GM12878 (cell line): ENCODE measurements at regions not wholly inside any gene's neighbourhood (a gene's known extent, or its start where the extent isn't known, plus 50 kb on each side); places are given as distances from the start of the nearest gene placed in this dataset.

Experiments
- ATAC-seq: fragments of 200-7000 bp; cut with Tn5 transposase; 3 replicates; pipeline ENCODE4 v1.9.1; 2020; ENCODE audit warnings: mild to moderate bottlenecking, moderate library complexity
- BruUV-seq: library from RNA; stranded (reverse); fragments of 400-500 nt; replicated peaks from 2 replicates; lab custom pipeline; 2021; lab: Mats Ljungman, UMichigan
- CTCF ChIA-PET: fragments of 300-600 bp; sonication (Branson Sonifier 250); formaldehyde crosslinking; extraction: SDS; loops from one replicate; lab custom pipeline; 2021; ENCODE audit warnings: inconsistent platforms; lab: Yijun Ruan, JAX
- POLR2A ChIA-PET: fragments of 350-600 bp; formaldehyde crosslinking; extraction: SDS; loops from one replicate; lab custom pipeline; 2021; ENCODE audit warnings: inconsistent platforms; lab: Charles Lee
- RAD21 ChIA-PET: fragments of 300-600 bp; sonication (Branson Sonifier 250); formaldehyde crosslinking; loops from one replicate; lab custom pipeline; 2023; ENCODE audit warnings: antibody characterized with exemption; ENCODE audit not compliant: unreplicated experiment; lab: Charles Lee
- SMC1A ChIA-PET: fragments of 300-600 bp; sonication (Branson Sonifier 250); formaldehyde crosslinking; loops from one replicate; lab custom pipeline; 2023; ENCODE audit not compliant: unreplicated experiment, uncharacterized antibody; lab: Charles Lee
- DNase-seq: peaks from one replicate; pipeline ENCODE4 v3.0.0-alpha.2; 2011; ENCODE audit warnings: low read depth, low spot score
- FAIRE-seq: peaks from 3 replicates; lab custom pipeline; 2011; peaks lifted over from hg19 to GRCh38; lab: Jason Lieb, UNC
- H2AFZ ChIP-seq: 2 replicates; pipeline ENCODE4 v1.6.0; 2011; ENCODE audit warnings: low read depth, low read length, control low read depth; ENCODE audit not compliant: control insufficient read depth
- H3K27ac ChIP-seq: 2 replicates; pipeline ENCODE4 v1.5.1; 2011; ENCODE audit warnings: control low read depth; ENCODE audit not compliant: control insufficient read depth, insufficient read depth
- H3K27me3 ChIP-seq, 2 experiments: replicated peaks in 1 of 2; 2 replicates each; pipeline versions ENCODE4 v1.6.0 to v1.6.1; 2011; ENCODE audit warnings: low read length in 1 of 2; ENCODE audit not compliant: control insufficient read depth in 2 of 2, insufficient read depth in 2 of 2
- H3K36me3 ChIP-seq, 2 experiments: 2 replicates each; pipeline ENCODE4 v1.5.1; 2011; ENCODE audit warnings: low read length in 1 of 2; ENCODE audit not compliant: control insufficient read depth in 2 of 2, insufficient read depth in 2 of 2
- H3K4me1 ChIP-seq: 2 replicates; pipeline ENCODE4 v1.6.1; 2011; ENCODE audit warnings: mild to moderate bottlenecking, low read length, moderate library complexity, mixed read lengths; ENCODE audit not compliant: control insufficient read depth, insufficient read depth
- H3K4me2 ChIP-seq: 2 replicates; pipeline ENCODE4 v1.6.0; 2011; ENCODE audit warnings: control low read depth; ENCODE audit not compliant: control insufficient read depth, insufficient read depth
- H3K4me3 ChIP-seq: fragments of 200-600 bp; sonication (generic); 2 replicates; pipeline ENCODE4 v1.5.1; 2016
- H3K79me2 ChIP-seq: 2 replicates; pipeline ENCODE4 v1.6.0; 2011; ENCODE audit warnings: low read length; ENCODE audit not compliant: control insufficient read depth, insufficient read depth
- H3K9ac ChIP-seq: 2 replicates; pipeline ENCODE4 v1.8.0; 2011; ENCODE audit warnings: low read length, control low read depth, mixed read lengths; ENCODE audit not compliant: control insufficient read depth, insufficient read depth
- H3K9me3 ChIP-seq: replicated peaks from 3 replicates; pipeline ENCODE4 v1.5.1; 2011; ENCODE audit warnings: mild to moderate bottlenecking, low read length; ENCODE audit not compliant: control insufficient read depth, insufficient read depth
- H4K20me1 ChIP-seq: 2 replicates; pipeline ENCODE4 v1.6.0; 2011; ENCODE audit not compliant: control insufficient read depth, insufficient read depth
- ASH2L ChIP-seq: fragments of 300-600, 200-600 bp; sonication (generic); IDR thresholded peaks from 2 replicates; pipeline ENCODE4 v1.6.1; 2017; ENCODE audit warnings: low read depth, mild to moderate bottlenecking, borderline replicate concordance
- ATF3 ChIP-seq: IDR thresholded peaks from 2 replicates; pipeline ENCODE4 v1.6.1; 2011; ENCODE audit warnings: low read depth, mild to moderate bottlenecking, low read length, moderate library complexity, borderline replicate concordance; ENCODE audit errors: extremely low read depth
- BCL11A ChIP-seq: IDR thresholded peaks from 2 replicates; pipeline ENCODE4 v1.6.1; 2011; ENCODE audit warnings: low read depth, low read length
- BCL3 ChIP-seq: IDR thresholded peaks from 2 replicates; pipeline ENCODE4 v1.6.1; 2011; ENCODE audit warnings: borderline replicate concordance, low read depth, mild to moderate bottlenecking, moderate library complexity, low read length; ENCODE audit not compliant: insufficient read depth, poor library complexity, severe bottlenecking
- BHLHE40 ChIP-seq, 2 experiments: fragments of 450-650 bp in 1 of 2; IDR thresholded peaks; 2 replicates each; pipeline ENCODE4 v1.6.1; 2011 to 2017; ENCODE audit warnings: low read depth in 2 of 2, borderline replicate concordance in 1 of 2, improper control_type of control experiment in 1 of 2, low read length in 1 of 2, mild to moderate bottlenecking in 1 of 2
- CBX3 ChIP-seq: fragments of 200-600 bp; sonication (generic); IDR thresholded peaks from 2 replicates; pipeline ENCODE4 v1.6.1; 2016; ENCODE audit warnings: low read depth, borderline replicate concordance
- CBX5 ChIP-seq: sonication (generic); IDR thresholded peaks from 2 replicates; pipeline ENCODE4 v1.6.1; 2016; ENCODE audit warnings: low read depth, moderate library complexity, mild to moderate bottlenecking, inconsistent platforms
- CREM ChIP-seq: IDR thresholded peaks from 2 replicates; pipeline ENCODE4 v1.6.1; 2014; ENCODE audit warnings: antibody characterized with exemption, low read depth
- ETV6 ChIP-seq, 2 experiments: fragments of 450-650 bp in 1 of 2; IDR thresholded peaks in 1 of 2; conservative IDR thresholded peaks in 1 of 2; 2 replicates each; pipeline ENCODE4 v1.6.1; 2014; ENCODE audit warnings: antibody characterized with exemption in 1 of 2, borderline replicate concordance in 1 of 2, low read depth in 1 of 2, mild to moderate bottlenecking in 1 of 2, moderate library complexity in 1 of 2
- GATAD2B ChIP-seq: fragments of 450-650 bp; conservative IDR thresholded peaks from 2 replicates; pipeline ENCODE4 v1.6.1; 2017; ENCODE audit warnings: low read depth, mild to moderate bottlenecking, moderate library complexity
- HDAC6 ChIP-seq: fragments of 200-600 bp; sonication (generic); IDR thresholded peaks from one replicate; pipeline ENCODE4 v1.8.0; 2017; ENCODE audit warnings: antibody characterized with exemption; ENCODE audit not compliant: unreplicated experiment
- JUND ChIP-seq: IDR thresholded peaks from 2 replicates; pipeline ENCODE4 v1.6.1; 2012; ENCODE audit warnings: low read depth, mild to moderate bottlenecking, low read length, improper control_type of control experiment, moderate library complexity
- LARP7 ChIP-seq: fragments of 450-650 bp; IDR thresholded peaks from 2 replicates; pipeline ENCODE4 v1.6.1; 2017; ENCODE audit warnings: mild to moderate bottlenecking
- MXI1 ChIP-seq: fragments of 150-350 bp; IDR thresholded peaks from 2 replicates; pipeline ENCODE4 v1.6.1; 2011; ENCODE audit warnings: low read depth, mild to moderate bottlenecking, inconsistent platforms, low read length, improper control_type of control experiment
- RBBP5 ChIP-seq: fragments of 200-600 bp; sonication (generic); conservative IDR thresholded peaks from 2 replicates; pipeline ENCODE4 v1.6.1; 2016
- RUNX3 ChIP-seq: IDR thresholded peaks from 2 replicates; pipeline ENCODE4 v1.6.1; 2012; ENCODE audit warnings: low read length, inconsistent platforms
- SMC3 ChIP-seq: IDR thresholded peaks from 2 replicates; pipeline ENCODE4 v1.6.1; 2011; ENCODE audit warnings: low read length, improper control_type of control experiment, borderline replicate concordance
- SP1 ChIP-seq: IDR thresholded peaks from one replicate; pipeline ENCODE4 v1.6.1; 2011; ENCODE audit warnings: low read depth, low read length
- SPI1 ChIP-seq: IDR thresholded peaks from 2 replicates; pipeline ENCODE4 v1.6.1; 2011; ENCODE audit warnings: low read depth, mild to moderate bottlenecking, low read length, moderate library complexity, borderline replicate concordance; ENCODE audit not compliant: insufficient read depth
- SRF ChIP-seq, 2 experiments: IDR thresholded peaks; 2 replicates each; pipeline ENCODE4 v1.6.1; 2011; ENCODE audit warnings: low read depth in 2 of 2, low read length in 2 of 2, mild to moderate bottlenecking in 1 of 2, moderate library complexity in 1 of 2
- ZBED1 ChIP-seq: IDR thresholded peaks from 2 replicates; pipeline ENCODE4 v1.6.1; 2016; ENCODE audit warnings: borderline replicate concordance
- WGBS: methylation state at CpG from one replicate; pipeline ENCODE4 v1.1.6; 2016; ENCODE audit warnings: low lambda C conversion rate; ENCODE audit not compliant: insufficient replicate concordance, insufficient coverage; ENCODE audit errors: missing lambda C conversion rate; 5-methylcytosine and 5-hydroxymethylcytosine counted together
- in situ Hi-C: fragments of 300-500 bp; cut with MboI; formaldehyde crosslinking; loops from 9 replicates; pipeline ENCODE4 v1.14.3; 2018; ENCODE audit warnings: mixed read lengths
- intact Hi-C: fragments of 100-400 bp; cut with micrococcal nuclease; formaldehyde crosslinking; loops from one replicate; pipeline ENCODE4 v1.14.2; 2022; ENCODE audit not compliant: unreplicated experiment

- TF ChIP-seq BHLHE40 (IDR thresholded peaks at IDR 0.05; ENCODE audit: borderline replicate concordance in 1 of 2, low read depth in 2 of 2, low read length in 1 of 2) (no peak), ASH2L (no peak)
These were observed 133.1 kb upstream of the CBLB start (continued) for GRCh38 chr3:106001923-106002322.

- intact Hi-C loops, result loop anchor here (10.0 kb wide), 1 partner anchor 601 kb away; no protein-coding TSS in a partner anchor
- H3K9me3 ChIP-seq, result no peaks in the 10 kb centered on the region
- H3K27ac ChIP-seq, result no peak overlapping the region
- no peaks in the 10 kb centered on the region for H3K4me1 ChIP-seq
- ChIA-PET RAD21 (interaction anchor here (0.6 kb wide), 1 partner anchor 148 kb away, joined by 3 read pairs; no protein-coding TSS in a partner anchor), CTCF (no interaction called here), POLR2A (no interaction called here), SMC1A (interaction anchor here (1.0 kb wide), 1 partner anchor 11 kb away, joined by 3 read pairs; no protein-coding TSS in a partner anchor)
- no peaks in the 10 kb centered on the region for H3K27me3 ChIP-seq
- no peak overlapping the region for H3K4me3 ChIP-seq
- BruUV-seq, result no TSS peak
- in situ Hi-C loops, result no loop called here
- no peak overlapping the region for H3K9ac ChIP-seq
- no peak for DNase-seq
- H4K20me1 ChIP-seq, result no peaks in the 10 kb centered on the region
- WGBS, result 50% methylated on average over 5 of the region's 5 CpGs
- ATAC-seq, result no peak
- H3K36me3 ChIP-seq, result no peaks in the 10 kb centered on the region
- H3K4me2 ChIP-seq, result no peak overlapping the region
- FAIRE-seq, result no peak
- peak overlapping the region; percentile 25 for H2AFZ ChIP-seq
- H3K79me2 ChIP-seq, result no peaks in the 10 kb centered on the region
- TF ChIP-seq RBBP5 (no peak), ATF3 (no peak), JUND (no peak), MXI1 (no peak), ZBED1 (no peak), LARP7 (no peak), SRF (IDR thresholded peaks at IDR 0.05; ENCODE audit: low read depth in 2 of 2, low read length in 2 of 2) (no peak), SMC3 (no peak), SP1 (no peak), CBX5 (no peak), GATAD2B (no peak), BCL11A (no peak), RUNX3 (no peak), BCL3 (no peak), CREM (no peak), HDAC6 (no peak), CBX3 (no peak), ETV6 (conservative IDR thresholded peaks at IDR 0.05 in 1 of 2, IDR thresholded peaks at IDR 0.05 in 1 of 2; ENCODE audit: borderline replicate concordance in 1 of 2, low read depth in 1 of 2) (no peak), SPI1 (no peak)
These were observed 135.4 kb upstream of the CBLB start for GRCh38 chr3:106004137-106004681.
